ENCODE measurements at regions not wholly inside any gene's neighbourhood (a gene's known extent, or its start where the extent isn't known, plus 50 kb on each side); places are given as distances from the start of the nearest gene placed in this dataset.

- H3K9ac ChIP-seq (ENCODE audit: low read depth in 1 of 2, low read length in 2 of 2): no peak overlapping the region
- peaks cover 0 to 2% (median 0%) of the 10 kb centered on the region in 4 donors for H3K27me3 ChIP-seq (ENCODE audit: control insufficient read depth in 4 of 4, insufficient read depth in 4 of 4, low read length in 3 of 4)
- H3K4me1 ChIP-seq (ENCODE audit: control insufficient read depth in 4 of 4, insufficient read depth in 4 of 4, low read length in 3 of 4): no peaks in the 10 kb centered on the region
- no peak for TF ChIP-seq EGR1 (IDR thresholded peaks at IDR 0.05; ENCODE audit: low read depth in 2 of 2)
- TF ChIP-seq JUND (IDR thresholded peaks at IDR 0.05): no peak
- TF ChIP-seq, protein P1, sequence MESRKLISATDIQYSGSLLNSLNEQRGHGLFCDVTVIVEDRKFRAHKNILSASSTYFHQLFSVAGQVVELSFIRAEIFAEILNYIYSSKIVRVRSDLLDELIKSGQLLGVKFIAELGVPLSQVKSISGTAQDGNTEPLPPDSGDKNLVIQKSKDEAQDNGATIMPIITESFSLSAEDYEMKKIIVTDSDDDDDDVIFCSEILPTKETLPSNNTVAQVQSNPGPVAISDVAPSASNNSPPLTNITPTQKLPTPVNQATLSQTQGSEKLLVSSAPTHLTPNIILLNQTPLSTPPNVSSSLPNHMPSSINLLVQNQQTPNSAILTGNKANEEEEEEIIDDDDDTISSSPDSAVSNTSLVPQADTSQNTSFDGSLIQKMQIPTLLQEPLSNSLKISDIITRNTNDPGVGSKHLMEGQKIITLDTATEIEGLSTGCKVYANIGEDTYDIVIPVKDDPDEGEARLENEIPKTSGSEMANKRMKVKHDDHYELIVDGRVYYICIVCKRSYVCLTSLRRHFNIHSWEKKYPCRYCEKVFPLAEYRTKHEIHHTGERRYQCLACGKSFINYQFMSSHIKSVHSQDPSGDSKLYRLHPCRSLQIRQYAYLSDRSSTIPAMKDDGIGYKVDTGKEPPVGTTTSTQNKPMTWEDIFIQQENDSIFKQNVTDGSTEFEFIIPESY (IDR thresholded peaks at IDR 0.05): no peak
- no peak for TF ChIP-seq FOXA1 (IDR thresholded peaks at IDR 0.05)
- no peak for TF ChIP-seq SP1 (IDR thresholded peaks at IDR 0.05)
- TF ChIP-seq MAX (IDR thresholded peaks at IDR 0.05): no peak
- TF ChIP-seq ATF3 (IDR thresholded peaks at IDR 0.05): no peak
- no peak for TF ChIP-seq YY1 (IDR thresholded peaks at IDR 0.05)
- TF ChIP-seq GABPA (IDR thresholded peaks at IDR 0.05 in 1 of 2, conservative IDR thresholded peaks at IDR 0.05 in 1 of 2): no peak
- TF ChIP-seq RXRA (IDR thresholded peaks at IDR 0.05): no peak
- no peak for TF ChIP-seq HNF4G (IDR thresholded peaks at IDR 0.05)
- TF ChIP-seq REST (IDR thresholded peaks at IDR 0.05): no peak
- 71% methylated on average over 2 of the region's 2 CpGs for WGBS
- no peaks in the 10 kb centered on the region for H3K36me3 ChIP-seq (ENCODE audit: control insufficient read depth in 4 of 4, insufficient read depth in 3 of 4, low read depth in 1 of 4, low read length in 3 of 4)
- H3K9me3 ChIP-seq (ENCODE audit: control insufficient read depth in 4 of 4, low read length in 3 of 4): peaks cover 0 to 4% (median under 1%) of the 10 kb centered on the region in 4 donors
- DNase-seq (ENCODE audit: low spot score): no peak
- no peak overlapping the region for H3K4me3 ChIP-seq (ENCODE audit: low read depth in 1 of 3, low read length in 3 of 3)
- no peak overlapping the region for H3K27ac ChIP-seq (ENCODE audit: low read depth in 1 of 2, low read length in 2 of 2)
Observed at GRCh38 chr10:10902951-10903350, 114.7 kb upstream of the CELF2 start.

- no peak overlapping the region for H3K9ac ChIP-seq (ENCODE audit: low read depth in 1 of 2, low read length in 2 of 2)
- H3K27me3 ChIP-seq (ENCODE audit: control insufficient read depth in 4 of 4, insufficient read depth in 4 of 4, low read length in 3 of 4): peaks cover 0 to 2% (median 0%) of the 10 kb centered on the region in 4 donors
- no peak overlapping the region for H3K27ac ChIP-seq (ENCODE audit: low read depth in 1 of 2, low read length in 2 of 2)
- H3K4me1 ChIP-seq (ENCODE audit: control insufficient read depth in 4 of 4, insufficient read depth in 4 of 4, low read length in 3 of 4): no peaks in the 10 kb centered on the region
- no peak for DNase-seq (ENCODE audit: low spot score)
- peaks cover 0 to 4% (median under 1%) of the 10 kb centered on the region in 4 donors for H3K9me3 ChIP-seq (ENCODE audit: control insufficient read depth in 4 of 4, low read length in 3 of 4)
- no peak overlapping the region for H3K4me3 ChIP-seq (ENCODE audit: low read depth in 1 of 3, low read length in 3 of 3)
- no peaks in the 10 kb centered on the region for H3K36me3 ChIP-seq (ENCODE audit: control insufficient read depth in 4 of 4, insufficient read depth in 3 of 4, low read depth in 1 of 4, low read length in 3 of 4)
- WGBS: 80% methylated on average over 2 of the region's 2 CpGs
- TF ChIP-seq CTCF (IDR thresholded peaks at IDR 0.05; ENCODE audit: low read depth, low read length, missing input control) (no peak), NR2F2 (IDR thresholded peaks at IDR 0.05) (no peak), TAF1 (conservative IDR thresholded peaks at IDR 0.05) (no peak), ATF3 (IDR thresholded peaks at IDR 0.05) (no peak), HNF4G (IDR thresholded peaks at IDR 0.05) (no peak), YY1 (IDR thresholded peaks at IDR 0.05) (no peak), REST (IDR thresholded peaks at IDR 0.05) (no peak), FOXA2 (IDR thresholded peaks at IDR 0.05) (no peak), HNF4A (conservative IDR thresholded peaks at IDR 0.05) (no peak), MAX (IDR thresholded peaks at IDR 0.05) (no peak), SP1 (IDR thresholded peaks at IDR 0.05) (no peak), GABPA (IDR thresholded peaks at IDR 0.05 in 1 of 2, conservative IDR thresholded peaks at IDR 0.05 in 1 of 2) (no peak)
- TF ChIP-seq, protein P1 (IDR thresholded peaks at IDR 0.05): no peak
Observed at GRCh38 chr10:10903620-10904019, 114.1 kb upstream of the CELF2 start.
